GM13976 (cell line): ENCODE measurements at regions not wholly inside any gene's neighbourhood (a gene's known extent, or its start where the extent isn't known, plus 50 kb on each side); places are given as distances from the start of the nearest gene placed in this dataset.
"Not testable (repeated sequence)": the region's sequence is repeated elsewhere in the genome, so short reads cannot be mapped to it uniquely, and the experiment has no call there.

Experiments used
- DNase-seq: peaks from one replicate; pipeline ENCODE4 v3.0.0; 2012; ENCODE audit warnings: low spot score
- in situ Hi-C: fragments of 300-500 bp; cut with MboI; formaldehyde crosslinking; loops from one replicate; pipeline ENCODE4 v1.12.0; 2022; ENCODE audit warnings: low sequenced_read_pairs, mixed read lengths, inconsistent platforms; ENCODE audit not compliant: unreplicated experiment
- TF ChIP-seq, protein P1 (sequence below): IDR thresholded peaks from 2 replicates; pipeline ENCODE4 v1.5.1; 2012; ENCODE audit warnings: borderline replicate concordance, mild to moderate bottlenecking; ENCODE audit not compliant: insufficient read depth; ENCODE audit errors: extremely low read depth, missing control alignments, control extremely low read depth

DNA sequence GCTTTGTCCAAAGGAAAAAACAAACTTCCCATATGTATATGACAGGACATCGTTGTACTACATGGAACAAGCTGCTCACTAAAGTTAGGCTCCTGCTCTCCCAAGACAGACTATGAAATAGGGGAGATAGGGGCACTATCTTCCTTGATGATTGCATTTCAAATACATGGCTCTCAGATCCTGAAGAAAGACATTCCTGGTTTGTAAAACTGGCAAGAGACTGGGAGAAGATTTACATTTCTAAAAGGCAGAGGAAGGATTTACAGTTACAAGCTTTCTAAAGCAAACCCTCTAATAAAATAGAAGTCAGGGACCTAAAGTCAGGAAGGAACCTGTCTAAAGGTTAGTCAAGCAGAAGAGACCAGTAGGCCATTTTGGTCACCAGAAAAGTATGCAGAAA is 103.7 kb downstream of the SLC17A6 start:
- TF ChIP-seq, protein P1, sequence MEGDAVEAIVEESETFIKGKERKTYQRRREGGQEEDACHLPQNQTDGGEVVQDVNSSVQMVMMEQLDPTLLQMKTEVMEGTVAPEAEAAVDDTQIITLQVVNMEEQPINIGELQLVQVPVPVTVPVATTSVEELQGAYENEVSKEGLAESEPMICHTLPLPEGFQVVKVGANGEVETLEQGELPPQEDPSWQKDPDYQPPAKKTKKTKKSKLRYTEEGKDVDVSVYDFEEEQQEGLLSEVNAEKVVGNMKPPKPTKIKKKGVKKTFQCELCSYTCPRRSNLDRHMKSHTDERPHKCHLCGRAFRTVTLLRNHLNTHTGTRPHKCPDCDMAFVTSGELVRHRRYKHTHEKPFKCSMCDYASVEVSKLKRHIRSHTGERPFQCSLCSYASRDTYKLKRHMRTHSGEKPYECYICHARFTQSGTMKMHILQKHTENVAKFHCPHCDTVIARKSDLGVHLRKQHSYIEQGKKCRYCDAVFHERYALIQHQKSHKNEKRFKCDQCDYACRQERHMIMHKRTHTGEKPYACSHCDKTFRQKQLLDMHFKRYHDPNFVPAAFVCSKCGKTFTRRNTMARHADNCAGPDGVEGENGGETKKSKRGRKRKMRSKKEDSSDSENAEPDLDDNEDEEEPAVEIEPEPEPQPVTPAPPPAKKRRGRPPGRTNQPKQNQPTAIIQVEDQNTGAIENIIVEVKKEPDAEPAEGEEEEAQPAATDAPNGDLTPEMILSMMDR, result no peak
- no peak for DNase-seq
- in situ Hi-C loops, result no loop called here

DNA sequence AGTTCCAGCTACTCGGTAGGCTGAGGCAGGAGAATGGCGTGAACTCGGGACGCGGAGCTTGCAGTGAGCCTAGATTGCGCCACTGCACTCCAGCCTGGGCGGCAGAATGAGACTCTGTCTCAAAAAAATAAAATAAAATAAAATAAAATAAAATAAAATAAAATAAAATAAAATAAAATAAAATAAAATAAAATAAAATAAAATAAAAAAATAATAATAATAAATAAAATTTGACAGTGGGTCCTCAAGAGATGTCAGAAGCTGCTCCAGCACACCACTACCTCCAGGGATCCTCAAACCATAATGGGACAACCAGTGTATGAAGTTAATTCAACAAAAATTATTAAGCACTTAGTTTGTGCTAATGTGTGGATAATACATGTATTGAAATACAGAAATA is 97.4 kb downstream of the SLC17A6 start:
- in situ Hi-C loops, DNase-seq: not testable (repeated sequence)

DNA sequence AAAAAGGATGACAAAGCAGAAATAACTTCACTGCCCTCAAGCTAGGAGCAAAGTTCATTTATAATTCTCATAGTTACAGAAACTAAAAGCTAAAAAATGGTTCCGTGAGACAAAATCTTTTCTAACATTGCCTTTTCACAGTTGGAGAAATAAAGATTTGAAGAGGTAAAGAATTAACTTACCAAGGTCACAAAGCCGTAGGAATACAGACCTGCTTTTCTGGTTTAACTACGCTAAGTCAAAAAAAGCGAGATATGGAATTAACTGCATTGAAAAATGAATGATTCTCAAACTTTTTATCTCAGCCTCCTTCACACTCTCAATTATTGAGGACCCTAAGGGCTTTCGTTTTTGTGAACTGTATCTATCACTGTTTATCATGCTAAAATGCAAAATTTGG is 95.3 kb downstream of the SLC17A6 start:
- TF ChIP-seq, protein P1, result no peak
- DNase-seq, result no peak
- in situ Hi-C loops, result no loop called here

DNA sequence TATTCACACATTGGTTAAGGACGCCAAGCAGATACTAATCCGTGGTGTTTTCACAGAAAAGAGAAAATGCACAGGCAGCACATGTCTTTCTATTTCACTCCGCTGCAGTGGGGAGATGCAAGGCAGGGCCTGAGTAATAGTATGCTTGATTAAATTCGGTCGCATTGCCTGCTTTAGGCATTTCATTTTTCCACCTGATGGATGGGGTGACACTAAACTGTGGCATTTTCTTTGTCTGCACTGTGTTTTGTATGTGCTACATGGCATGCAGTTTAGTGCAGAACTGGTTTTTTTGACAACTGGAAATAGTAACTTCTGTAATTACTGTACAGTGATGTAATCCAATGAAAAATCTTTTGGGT is 94.9 kb downstream of the SLC17A6 start:
- DNase-seq, result no peak
- TF ChIP-seq, protein P1, result no peak
- in situ Hi-C loops, result no loop called here

DNA sequence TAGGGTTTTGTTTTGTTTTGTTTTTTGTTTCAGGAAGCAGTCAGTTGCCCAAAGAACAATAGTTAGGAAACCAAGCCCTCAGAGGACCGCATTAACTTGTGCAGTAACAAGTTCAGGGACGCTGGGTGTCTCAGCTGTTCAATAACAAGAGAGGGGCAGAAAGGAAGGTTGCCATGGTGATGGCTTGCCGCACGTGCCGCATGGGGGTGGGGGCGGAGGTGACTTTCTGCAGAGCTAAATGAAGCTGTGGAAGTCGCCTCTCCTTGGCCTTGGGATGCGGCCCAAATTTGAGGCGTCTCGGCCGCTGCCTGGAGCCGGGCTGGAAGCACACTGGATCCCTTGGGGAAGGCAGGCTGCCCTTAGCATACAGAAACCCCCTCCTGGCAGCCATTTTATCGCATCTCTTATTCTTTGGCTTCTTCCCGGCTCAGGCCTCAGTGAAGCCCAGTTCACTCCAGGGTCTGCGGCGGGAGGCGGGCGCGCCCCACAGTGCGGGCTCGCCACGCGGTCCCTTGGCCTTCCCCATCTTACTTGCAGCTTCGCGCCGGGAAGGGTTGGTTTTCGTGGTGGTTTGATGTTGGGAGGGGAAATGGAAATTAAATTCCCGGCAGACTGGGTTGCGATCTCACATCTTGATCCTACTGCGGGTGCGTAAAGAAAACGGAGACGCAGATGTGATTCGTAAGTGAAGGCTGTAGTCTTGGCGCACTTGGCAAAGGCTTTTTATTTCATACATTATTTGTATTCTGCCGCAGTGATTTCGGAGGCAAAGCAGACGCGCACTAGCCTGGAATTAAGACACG is 94.3 kb downstream of the SLC17A6 start:
- peak; percentile 17 for DNase-seq
- TF ChIP-seq, protein P1, result no peak
- in situ Hi-C loops, result no loop called here

DNA sequence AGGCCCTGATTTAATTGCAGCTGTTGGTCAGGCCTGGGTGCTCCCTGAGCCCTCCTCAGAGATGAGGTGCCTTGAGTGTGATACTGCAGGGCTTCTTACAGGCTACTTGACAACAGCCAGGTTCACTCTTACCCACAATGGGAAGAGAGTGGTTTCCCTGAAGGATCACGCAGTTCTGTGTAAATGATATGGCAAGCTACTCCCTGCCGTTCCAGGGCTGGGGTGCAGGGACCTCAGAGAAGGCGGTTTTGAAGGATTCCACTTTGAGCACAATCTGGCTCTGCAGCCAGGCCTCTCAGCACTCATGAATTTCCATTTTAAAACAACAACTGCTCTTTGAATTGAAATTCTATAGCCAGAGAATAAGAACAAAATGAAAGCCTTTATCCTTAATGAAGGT is 92.9 kb downstream of the SLC17A6 start:
- in situ Hi-C loops, result no loop called here
- TF ChIP-seq, protein P1, result no peak
- no peak for DNase-seq

DNA sequence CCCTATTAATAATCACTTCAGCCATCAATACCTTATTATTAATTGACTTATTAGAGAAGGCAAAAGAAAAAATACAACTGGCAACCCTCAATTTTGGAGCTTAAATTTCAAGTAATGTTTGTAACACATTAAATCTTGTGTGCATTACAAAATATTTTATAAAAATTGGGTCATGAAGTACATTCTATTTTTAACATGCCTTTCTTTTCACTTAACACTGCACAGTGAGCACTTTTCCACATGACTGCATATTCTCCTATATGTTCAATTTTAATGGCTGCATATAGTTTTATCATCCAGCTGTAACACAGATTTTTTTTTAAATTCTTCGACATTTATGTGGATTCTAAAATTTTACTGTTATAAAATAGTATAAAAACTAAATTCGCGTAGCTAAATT is 92.5 kb downstream of the SLC17A6 start:
- in situ Hi-C loops, result no loop called here
- TF ChIP-seq, protein P1, result no peak
- no peak for DNase-seq
